Upper lobe of left lung (tissue), 6 donors: ENCODE measurements at regions not wholly inside any gene's neighbourhood (a gene's known extent, or its start where the extent isn't known, plus 50 kb on each side); places are given as distances from the start of the nearest gene placed in this dataset.

Source experiments
- ATAC-seq, 2 donors: fragments of 200-7000 bp; cut with Tn5 transposase; one replicate each; pipeline ENCODE4 v1.9.1; 2022; ENCODE audit warnings: mild to moderate bottlenecking in 2 of 2, moderate library complexity in 2 of 2; ENCODE audit not compliant: low FRiP score in 2 of 2
- DNase-seq, 2 donors: peaks; one replicate each; pipeline ENCODE4 v3.0.0-alpha.2; 2019 to 2020
- H3K27ac ChIP-seq, 4 donors: fragments of 200-600 bp; sonication (generic); one replicate each; pipeline ENCODE4 v1.5.1; 2016 to 2019
- H3K27me3 ChIP-seq, 4 donors: fragments of 200-600 bp; sonication (generic); one replicate each; pipeline ENCODE4 v1.5.1; 2017 to 2019
- H3K36me3 ChIP-seq, 4 donors: fragments of 200-600 bp; sonication (generic); one replicate each; pipeline ENCODE4 v1.5.1; 2016 to 2019
- H3K4me1 ChIP-seq, 4 donors: fragments of 200-600 bp; sonication (generic); one replicate each; pipeline ENCODE4 v1.5.1; 2018 to 2019
- H3K4me3 ChIP-seq, 4 donors: fragments of 200-600 bp; sonication (generic); one replicate each; pipeline ENCODE4 v1.5.1; 2017 to 2019; ENCODE audit warnings: mild to moderate bottlenecking in 2 of 4, moderate library complexity in 1 of 4
- H3K9me3 ChIP-seq, 4 donors: fragments of 200-600 bp; sonication (generic); one replicate each; pipeline ENCODE4 v1.5.1; 2018 to 2019
- EP300 ChIP-seq, 4 donors: sonication (generic); formaldehyde crosslinking; IDR thresholded peaks; one replicate each; pipeline ENCODE4 v1.5.1; 2017; ENCODE audit warnings: antibody characterized with exemption in 4 of 4, control low read depth in 2 of 4
- POLR2A ChIP-seq, 4 donors: fragments of 450-650 bp; IDR thresholded peaks; one replicate each; pipeline ENCODE4 v1.5.1; 2016 to 2017; ENCODE audit warnings: antibody characterized with exemption in 4 of 4, mild to moderate bottlenecking in 2 of 4
- POLR2AphosphoS5 ChIP-seq, 2 donors: sonication (generic); formaldehyde crosslinking; IDR thresholded peaks; one replicate each; pipeline ENCODE4 v1.5.1; 2017; ENCODE audit warnings: antibody characterized with exemption in 2 of 2
- WGBS, 2 donors: methylation state at CpG; one replicate each; pipeline ENCODE4 v1.1.5; 2017 to 2018; 5-methylcytosine and 5-hydroxymethylcytosine counted together
- TF ChIP-seq, protein P1 (sequence below), 6 experiments: fragments of 450-650 bp in 4 of 6; fragments of 200-600 bp in 2 of 6; sonication (generic) in 2 of 6; IDR thresholded peaks; one replicate each; pipeline ENCODE4 v1.5.1; 2016 to 2019; ENCODE audit warnings: antibody characterized with exemption in 6 of 6
- donor health status: DM: no; HTN: no; CAD: no; lungs with moderate emphysema.
- donor health status: DM: no; HTN: yes; CAD: no; lungs with severe emphysema.

DNA sequence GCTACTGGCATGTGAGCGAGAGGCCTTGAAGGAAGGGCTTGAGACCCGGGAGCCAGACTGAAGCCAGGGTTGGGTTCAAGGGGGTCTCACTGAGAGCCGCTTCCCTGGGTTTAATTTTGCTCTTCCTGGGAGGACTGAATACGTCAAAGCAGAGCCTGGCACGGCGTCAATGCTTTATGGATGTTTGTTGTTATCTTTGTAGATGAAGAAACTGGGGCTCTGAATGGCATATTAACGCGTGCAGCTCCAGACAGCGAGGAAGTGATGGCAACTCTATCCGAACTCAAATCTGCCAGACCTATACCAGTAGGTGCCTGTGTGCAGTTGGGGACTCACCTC lies 152.8 kb upstream of the PARP11 start:
- TF ChIP-seq EP300 (IDR thresholded peaks at IDR 0.05) (no peak), POLR2AphosphoS5 (IDR thresholded peaks at IDR 0.05) (no peak), POLR2A (IDR thresholded peaks at IDR 0.05) (no peak)
- TF ChIP-seq, protein P1, sequence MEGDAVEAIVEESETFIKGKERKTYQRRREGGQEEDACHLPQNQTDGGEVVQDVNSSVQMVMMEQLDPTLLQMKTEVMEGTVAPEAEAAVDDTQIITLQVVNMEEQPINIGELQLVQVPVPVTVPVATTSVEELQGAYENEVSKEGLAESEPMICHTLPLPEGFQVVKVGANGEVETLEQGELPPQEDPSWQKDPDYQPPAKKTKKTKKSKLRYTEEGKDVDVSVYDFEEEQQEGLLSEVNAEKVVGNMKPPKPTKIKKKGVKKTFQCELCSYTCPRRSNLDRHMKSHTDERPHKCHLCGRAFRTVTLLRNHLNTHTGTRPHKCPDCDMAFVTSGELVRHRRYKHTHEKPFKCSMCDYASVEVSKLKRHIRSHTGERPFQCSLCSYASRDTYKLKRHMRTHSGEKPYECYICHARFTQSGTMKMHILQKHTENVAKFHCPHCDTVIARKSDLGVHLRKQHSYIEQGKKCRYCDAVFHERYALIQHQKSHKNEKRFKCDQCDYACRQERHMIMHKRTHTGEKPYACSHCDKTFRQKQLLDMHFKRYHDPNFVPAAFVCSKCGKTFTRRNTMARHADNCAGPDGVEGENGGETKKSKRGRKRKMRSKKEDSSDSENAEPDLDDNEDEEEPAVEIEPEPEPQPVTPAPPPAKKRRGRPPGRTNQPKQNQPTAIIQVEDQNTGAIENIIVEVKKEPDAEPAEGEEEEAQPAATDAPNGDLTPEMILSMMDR (IDR thresholded peaks at IDR 0.05): no peak
- DNase-seq (no peak), ATAC-seq (no peak)
- Histone ChIP-seq H3K9me3 (no peaks in the 10 kb centered on the region), H3K4me3 (no peak overlapping the region), H3K27me3 (no peaks in the 10 kb centered on the region), H3K36me3 (no peaks in the 10 kb centered on the region), H3K27ac (no peak overlapping the region), H3K4me1 (peaks cover 4 to 13% (median 7%) of the 10 kb centered on the region in 4 donors)
- WGBS, 2 donors: 87 to 90% methylated on average over 10 of the region's 10 CpGs

DNA sequence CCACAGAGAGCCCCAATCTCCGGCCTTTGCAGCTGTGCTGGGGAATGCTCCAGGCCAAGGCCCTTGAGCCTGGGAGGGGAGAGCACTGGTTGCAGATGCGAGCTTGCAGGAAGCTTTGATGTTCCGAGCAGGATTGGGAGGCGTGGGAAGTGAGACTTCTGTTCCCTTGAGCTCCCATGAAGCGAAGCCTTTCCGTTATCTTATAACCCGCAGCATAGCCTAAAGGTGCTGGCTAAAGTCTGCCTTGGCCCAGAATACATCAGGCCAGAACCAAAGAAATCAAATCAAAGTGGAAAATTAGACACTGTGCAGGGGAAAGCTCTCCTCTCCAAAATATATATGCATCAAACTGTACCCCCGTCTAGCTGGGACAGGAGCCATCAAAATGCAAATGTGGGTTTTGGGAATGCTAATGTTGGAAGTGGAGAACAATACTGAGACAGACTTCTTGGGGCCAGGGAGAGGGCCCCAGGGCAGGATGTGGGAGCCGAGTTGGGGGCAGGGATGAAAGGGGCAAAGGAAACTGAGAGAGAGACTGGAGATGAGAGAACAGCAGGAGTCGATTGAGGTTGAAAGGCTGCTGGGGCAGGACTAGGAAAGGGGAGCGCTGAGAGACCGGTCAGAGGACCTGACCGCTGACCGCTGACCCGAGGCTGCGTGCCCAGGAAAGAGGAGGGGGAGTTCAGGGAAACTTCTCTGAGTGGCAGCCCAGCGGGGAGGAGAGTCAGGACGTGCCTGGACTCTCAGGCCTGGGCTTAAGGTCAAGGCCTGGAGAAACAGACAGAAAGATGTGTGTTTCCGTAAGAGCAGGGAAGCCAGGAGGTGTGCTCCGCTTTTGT lies 152.2 kb upstream of the PARP11 start:
- WGBS, 2 donors: 83 to 87% methylated on average over 20 of the region's 20 CpGs
- DNase-seq (peak in 1 of 2 donors; percentile 23), ATAC-seq (no peak)
- no peaks in the 10 kb centered on the region for H3K27me3 ChIP-seq
- no peaks in the 10 kb centered on the region for H3K9me3 ChIP-seq
- H3K4me3 ChIP-seq: no peak overlapping the region
- TF ChIP-seq EP300 (IDR thresholded peaks at IDR 0.05) (no peak), POLR2A (IDR thresholded peaks at IDR 0.05) (no peak), POLR2AphosphoS5 (IDR thresholded peaks at IDR 0.05) (no peak)
- TF ChIP-seq, protein P1 (IDR thresholded peaks at IDR 0.05): no peak
- no peak overlapping the region for H3K27ac ChIP-seq
- H3K36me3 ChIP-seq: no peaks in the 10 kb centered on the region
- peaks cover 0 to 8% (median 2%) of the 10 kb centered on the region in 4 donors for H3K4me1 ChIP-seq

DNA sequence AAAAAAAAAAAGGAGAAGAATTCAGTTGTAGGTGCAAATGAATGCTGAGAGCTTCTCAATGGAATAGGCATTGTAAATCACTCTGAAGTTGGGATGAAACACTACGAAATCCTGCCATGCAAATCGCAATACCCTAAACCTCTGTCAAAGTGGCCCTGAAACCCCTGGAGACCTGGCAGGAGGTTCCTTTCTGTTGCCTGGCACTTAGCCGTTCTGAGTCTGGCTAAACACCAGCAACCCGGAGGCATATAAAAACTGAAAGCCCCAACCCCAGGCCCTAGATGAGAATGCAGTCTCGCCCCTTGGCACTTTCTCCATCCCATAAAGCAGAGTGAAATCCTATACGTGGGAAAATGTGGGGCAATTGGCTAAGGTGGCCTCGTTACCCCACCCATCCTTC lies 151.5 kb upstream of the PARP11 start:
- no peaks in the 10 kb centered on the region for H3K27me3 ChIP-seq
- no peaks in the 10 kb centered on the region for H3K36me3 ChIP-seq
- TF ChIP-seq EP300 (IDR thresholded peaks at IDR 0.05): no peak
- TF ChIP-seq POLR2A (IDR thresholded peaks at IDR 0.05): no peak
- TF ChIP-seq, protein P1 (IDR thresholded peaks at IDR 0.05): no peak
- no peak for TF ChIP-seq POLR2AphosphoS5 (IDR thresholded peaks at IDR 0.05)
- ATAC-seq: no peak
- H3K4me3 ChIP-seq: no peak overlapping the region
- 87 to 89% methylated on average over 7 of the region's 7 CpGs for WGBS, 2 donors
- DNase-seq: no peak
- peaks cover 0 to 8% (median 2%) of the 10 kb centered on the region in 4 donors for H3K4me1 ChIP-seq
- H3K9me3 ChIP-seq: no peaks in the 10 kb centered on the region
- H3K27ac ChIP-seq: no peak overlapping the region

DNA sequence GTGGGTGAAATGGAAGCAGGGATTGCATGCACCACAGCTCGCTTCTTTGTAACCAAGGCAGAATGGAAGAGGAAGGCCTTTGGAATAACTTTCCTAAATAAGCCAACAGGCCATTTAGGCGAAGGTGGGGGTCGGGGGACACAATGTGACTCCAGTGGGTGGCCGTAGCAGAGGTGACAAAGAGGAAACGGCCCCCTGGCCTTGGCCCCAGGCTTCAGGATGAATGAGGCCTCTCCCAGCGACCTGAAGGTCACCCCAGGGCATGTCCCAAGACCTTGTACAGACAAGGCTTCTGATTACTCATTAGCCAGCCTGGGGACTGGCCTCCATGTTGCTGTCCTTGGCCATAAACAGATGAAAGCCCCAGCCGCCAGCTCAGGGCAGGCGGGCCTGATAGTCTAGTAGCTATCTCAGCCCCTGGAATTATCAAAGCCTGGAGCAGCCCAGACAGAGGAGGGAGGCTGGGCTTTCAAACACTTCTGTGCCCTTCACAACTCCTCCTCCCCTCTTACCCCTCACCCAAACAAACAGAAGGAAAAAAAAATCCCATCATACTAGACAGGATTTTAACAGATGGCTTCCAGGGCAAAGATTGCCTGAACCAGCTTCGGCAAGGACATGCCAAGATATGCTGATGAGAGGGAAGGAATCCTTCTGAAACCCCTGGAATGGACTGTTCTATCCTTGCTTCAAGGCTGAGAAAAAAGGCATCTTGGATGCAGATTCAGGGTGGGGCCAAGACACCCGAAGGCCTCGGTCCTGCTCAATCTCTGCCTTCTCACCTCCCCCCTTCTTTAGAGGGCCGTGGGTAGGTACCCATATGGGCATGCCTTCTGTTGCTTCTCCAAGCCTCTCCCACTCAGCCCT lies 142.3 kb upstream of the PARP11 start:
- H3K27ac ChIP-seq: peak overlapping the region in 1 of 4 donors; percentile 30
- 69 to 77% methylated on average over 9 to 11 of the region's 12 CpGs for WGBS, 2 donors
- peak; percentile 16 to 43 for ATAC-seq
- H3K36me3 ChIP-seq: no peaks in the 10 kb centered on the region
- H3K4me1 ChIP-seq: peaks cover 0 to 21% (median 10%) of the 10 kb centered on the region in 4 donors
- no peaks in the 10 kb centered on the region for H3K9me3 ChIP-seq
- no peak overlapping the region for H3K4me3 ChIP-seq
- H3K27me3 ChIP-seq: no peaks in the 10 kb centered on the region
- DNase-seq: peak in 1 of 2 donors; percentile 45
- TF ChIP-seq POLR2A (IDR thresholded peaks at IDR 0.05): no peak
- TF ChIP-seq EP300 (IDR thresholded peaks at IDR 0.05): no peak
- no peak for TF ChIP-seq POLR2AphosphoS5 (IDR thresholded peaks at IDR 0.05)
- TF ChIP-seq, protein P1 (IDR thresholded peaks at IDR 0.05): no peak
